GM18909 (cell line): ENCODE measurements at regions not wholly inside any gene's neighbourhood (a gene's known extent, or its start where the extent isn't known, plus 50 kb on each side); places are given as distances from the start of the nearest gene placed in this dataset.
"Not testable (repeated sequence)": the region's sequence is repeated elsewhere in the genome, so short reads cannot be mapped to it uniquely, and the experiment has no call there.

Experiments
- ATAC-seq: cut with Tn5 transposase; IDR thresholded peaks from one replicate; pipeline ENCODE4 v1.9.1; 2021; ENCODE audit warnings: mild to moderate bottlenecking; ENCODE audit not compliant: unreplicated experiment, poor library complexity

GRCh38 chr1:239126884-239127283 lies 259.5 kb upstream of the CHRM3 start:
- ATAC-seq, result no peak

- ATAC-seq, result no peak
These were observed 260.5 kb upstream of the CHRM3 start for GRCh38 chr1:239125893-239126292.

GRCh38 chr1:239125027-239125426 lies 261.3 kb upstream of the CHRM3 start:
- ATAC-seq, result no peak

GRCh38 chr1:239123260-239123659 lies 263.1 kb upstream of the CHRM3 start:
- no peak for ATAC-seq

- no peak for ATAC-seq
These were observed 274.1 kb upstream of the CHRM3 start for GRCh38 chr1:239112101-239112935.

- ATAC-seq, result no peak
These were observed 278.7 kb upstream of the CHRM3 start for GRCh38 chr1:239107676-239108075.

GRCh38 chr1:239106689-239107088 lies 279.7 kb upstream of the CHRM3 start:
- not testable (repeated sequence) for ATAC-seq

- no peak for ATAC-seq
These were observed 287.8 kb upstream of the CHRM3 start for GRCh38 chr1:239098400-239099037.

- ATAC-seq, result no peak
These were observed 294.8 kb upstream of the CHRM3 start for GRCh38 chr1:239091537-239091936.

- ATAC-seq, result no peak
These were observed 301.8 kb upstream of the CHRM3 start for GRCh38 chr1:239084459-239085080.

- not testable (repeated sequence) for ATAC-seq
These were observed 304.4 kb upstream of the CHRM3 start for GRCh38 chr1:239081947-239082346.

- no peak for ATAC-seq
These were observed 318.9 kb upstream of the CHRM3 start for GRCh38 chr1:239067480-239067879.

- ATAC-seq, result no peak
These were observed 319.3 kb upstream of the CHRM3 start for GRCh38 chr1:239067058-239067457.

- no peak for ATAC-seq
These were observed 324.6 kb upstream of the CHRM3 start for GRCh38 chr1:239061770-239062169.

- no peak for ATAC-seq
These were observed 328.2 kb upstream of the CHRM3 start for GRCh38 chr1:239058190-239058589.

- ATAC-seq, result no peak
These were observed 329.4 kb upstream of the CHRM3 start for GRCh38 chr1:239056940-239057339.

GRCh38 chr1:239053279-239053678 lies 333.1 kb upstream of the CHRM3 start:
- no peak for ATAC-seq

GRCh38 chr1:239049571-239049970 lies 336.8 kb upstream of the CHRM3 start:
- ATAC-seq, result no peak

GRCh38 chr1:239044829-239045228 lies 341.5 kb upstream of the CHRM3 start:
- ATAC-seq, result no peak

GRCh38 chr1:239040523-239040922 lies 345.8 kb upstream of the CHRM3 start:
- no peak for ATAC-seq

- no peak for ATAC-seq
These were observed 355.1 kb upstream of the CHRM3 start for GRCh38 chr1:239031310-239031709.
